GM13977 (cell line): ENCODE measurements at regions not wholly inside any gene's neighbourhood (a gene's known extent, or its start where the extent isn't known, plus 50 kb on each side); places are given as distances from the start of the nearest gene placed in this dataset.

Experiments
- DNase-seq: peaks from one replicate; pipeline ENCODE4 v3.0.0; 2012; ENCODE audit warnings: low spot score
- CTCF ChIP-seq: IDR thresholded peaks from 2 replicates; pipeline ENCODE4 v1.5.1; 2012; ENCODE audit warnings: mild to moderate bottlenecking, control low read depth; ENCODE audit not compliant: insufficient read depth; ENCODE audit errors: extremely low read depth, missing control alignments
- in situ Hi-C: fragments of 300-500 bp; cut with MboI; formaldehyde crosslinking; loops from one replicate; pipeline ENCODE4 v1.12.0; 2022; ENCODE audit warnings: low sequenced_read_pairs, low pct_unique_long_range_greater_than_20kb, mixed read lengths, inconsistent platforms; ENCODE audit not compliant: unreplicated experiment

- in situ Hi-C loops: no loop called here
These were observed 232.9 kb downstream of the CHD9NB start for GRCh38 chr16:52819808-52820207.

GRCh38 chr16:52819405-52819804 lies 233.3 kb downstream of the CHD9NB start:
- in situ Hi-C loops: no loop called here
- no peak for DNase-seq

More at GRCh38 chr16:52819808-52820207, 232.9 kb downstream of the CHD9NB start:
- no peak for TF ChIP-seq CTCF
- DNase-seq: no peak

GRCh38 chr16:52817696-52818095 lies 235.0 kb downstream of the CHD9NB start:
- in situ Hi-C loops: no loop called here

More at GRCh38 chr16:52819405-52819804, 233.3 kb downstream of the CHD9NB start:
- no peak for TF ChIP-seq CTCF

GRCh38 chr16:52816993-52817392 lies 235.7 kb downstream of the CHD9NB start:
- TF ChIP-seq CTCF: no peak
- in situ Hi-C loops: no loop called here
- DNase-seq: no peak

More at GRCh38 chr16:52817696-52818095, 235.0 kb downstream of the CHD9NB start:
- no peak for TF ChIP-seq CTCF
- DNase-seq: no peak

- no peak for TF ChIP-seq CTCF
- in situ Hi-C loops: no loop called here
- no peak for DNase-seq
These were observed 239.8 kb downstream of the CHD9NB start for GRCh38 chr16:52812678-52813556.

- in situ Hi-C loops: no loop called here
- no peak for TF ChIP-seq CTCF
- DNase-seq: no peak
These were observed 247.0 kb downstream of the CHD9NB start for GRCh38 chr16:52805559-52806168.
